ENCODE measurements at regions not wholly inside any gene's neighbourhood (a gene's known extent, or its start where the extent isn't known, plus 50 kb on each side); places are given as distances from the start of the nearest gene placed in this dataset.
A peak's percentile ranks its signal among the peaks of the same experiment; 100 is the strongest.

DNA sequence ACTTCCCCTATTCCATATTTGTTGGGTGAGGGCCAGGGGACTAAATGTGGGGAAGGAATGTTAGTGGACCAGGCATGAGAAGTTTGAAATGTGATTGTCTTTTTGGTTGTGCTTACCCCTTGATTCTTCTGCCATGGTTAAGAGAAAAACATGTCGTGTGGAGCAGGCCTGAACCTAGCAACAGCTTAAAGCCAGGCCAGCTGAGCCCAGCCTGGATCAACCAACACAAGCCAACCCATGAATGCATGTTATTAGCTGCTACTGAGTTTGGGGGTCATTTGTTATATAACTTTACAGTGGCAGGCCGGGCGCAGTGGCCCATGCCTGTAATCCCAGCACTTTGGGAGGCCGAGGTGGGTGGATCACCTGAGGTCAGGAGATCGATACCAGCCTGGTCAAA is 52.4 kb upstream of the TRIO start:
- no peak for DNase-seq (ENCODE audit: low spot score)

DNA sequence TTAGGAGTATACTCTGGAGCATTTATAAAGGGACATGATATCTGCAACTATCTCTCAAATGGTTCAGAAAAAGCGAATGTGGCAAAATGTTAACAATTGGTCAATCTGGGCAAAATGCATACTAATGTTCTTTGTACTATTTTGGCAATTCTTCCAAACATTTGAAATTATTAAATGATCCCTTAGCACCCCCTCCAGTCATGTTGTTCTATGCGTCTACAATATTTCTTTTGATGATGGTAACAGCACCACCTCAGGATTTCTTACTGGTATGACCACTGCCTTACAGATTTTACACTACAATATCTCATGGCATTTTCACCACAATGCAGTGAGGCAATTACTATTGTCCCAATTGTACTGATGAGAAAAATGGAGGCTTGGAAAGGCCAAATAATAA is 52.9 kb upstream of the TRIO start:
- no peak for DNase-seq (ENCODE audit: low spot score)

DNA sequence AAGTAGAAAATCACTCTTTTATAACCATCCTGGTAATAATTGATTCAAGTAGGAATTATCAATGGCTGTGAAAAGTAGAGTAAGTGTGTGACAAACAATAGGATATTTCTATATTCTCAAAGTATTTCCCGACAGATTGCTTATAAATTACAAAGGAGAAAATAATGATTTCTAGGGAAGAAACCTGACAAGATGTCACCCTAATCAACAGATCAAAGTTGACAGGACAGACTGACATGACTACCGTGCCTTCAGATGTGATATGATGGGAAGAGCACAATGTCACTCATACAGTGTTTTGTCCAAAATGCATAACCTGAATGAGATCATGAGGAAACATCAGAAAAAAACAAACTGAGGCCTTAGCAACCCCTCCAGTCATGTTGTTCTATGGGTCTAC is 53.9 kb upstream of the TRIO start:
- DNase-seq (ENCODE audit: low spot score): no peak

DNA sequence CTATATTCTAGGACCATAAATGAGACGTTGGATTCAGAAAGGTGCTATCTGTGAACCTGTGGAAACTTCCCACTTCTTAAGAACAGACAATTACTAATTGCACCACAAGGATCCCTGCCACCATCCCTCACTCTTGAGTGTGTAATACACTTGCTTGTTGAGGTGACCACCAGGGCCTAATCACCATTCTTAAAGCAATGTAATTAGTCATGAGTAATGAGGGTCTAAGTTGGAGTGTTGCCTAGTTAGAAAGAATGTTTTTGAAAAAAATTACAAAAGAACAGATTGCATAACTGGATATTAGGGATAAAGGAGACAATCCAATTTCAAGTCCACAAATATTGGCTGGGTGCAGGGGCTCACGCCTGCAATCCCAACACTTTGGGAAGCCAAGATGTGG is 56.9 kb upstream of the TRIO start:
- DNase-seq (ENCODE audit: low spot score): no peak

DNA sequence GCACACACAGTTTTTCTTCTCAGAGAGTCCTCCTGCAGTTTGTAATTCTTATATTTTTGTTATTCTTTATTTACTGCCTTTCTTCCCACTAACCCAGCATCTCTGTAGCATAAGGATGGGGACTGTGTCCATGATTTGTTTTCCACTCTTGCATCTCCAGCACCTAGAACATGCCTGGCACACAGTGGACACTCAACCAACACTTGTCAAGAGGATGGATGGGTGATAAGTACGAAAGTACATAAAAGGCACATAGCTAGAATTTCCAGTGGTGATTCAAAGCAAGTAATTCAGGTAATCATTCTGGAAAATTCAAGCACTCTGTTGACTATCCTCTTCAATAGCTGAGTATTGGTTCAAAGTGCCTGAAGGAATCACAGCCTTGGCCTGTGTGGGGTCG is 60.2 kb upstream of the TRIO start:
- no peak for DNase-seq (ENCODE audit: low spot score)

DNA sequence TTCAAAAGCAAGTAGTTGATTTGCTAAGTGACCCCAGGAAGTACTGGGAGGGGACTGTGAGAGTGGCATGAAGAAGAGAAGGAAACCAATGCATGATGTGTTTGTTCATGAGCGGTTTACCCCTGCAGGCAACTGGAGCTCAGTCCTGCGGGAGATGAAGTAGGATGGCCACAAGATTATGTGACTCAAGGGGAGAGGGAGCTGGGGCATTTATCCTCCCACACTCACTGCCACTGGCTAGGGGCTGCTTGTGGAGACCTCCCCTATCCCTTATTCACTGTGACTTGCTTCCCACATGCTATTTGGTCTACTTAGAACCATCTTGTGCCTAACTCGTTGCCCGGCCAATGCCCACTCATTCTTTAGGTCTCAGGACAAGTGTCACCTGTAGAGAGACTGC is 60.6 kb upstream of the TRIO start:
- DNase-seq (ENCODE audit: low spot score): no peak

DNA sequence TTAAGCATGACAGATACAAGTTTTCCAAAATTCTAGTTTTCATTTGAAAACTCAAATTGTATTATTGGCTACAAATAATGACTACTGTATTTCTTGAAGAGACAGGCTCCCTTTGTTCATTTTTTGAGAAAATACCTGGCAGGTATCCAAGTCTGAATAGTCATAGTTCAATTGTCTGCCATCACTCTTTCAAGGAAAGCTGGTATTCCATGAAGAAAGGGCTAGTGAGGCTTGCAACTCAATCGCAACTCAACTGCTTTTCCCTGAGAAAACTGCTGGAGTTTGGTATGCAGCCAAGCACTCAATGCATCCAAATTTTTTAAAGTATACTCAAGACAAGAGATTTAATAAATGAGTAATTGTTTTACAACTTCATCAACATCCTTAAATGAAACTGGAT is 61.4 kb upstream of the TRIO start:
- no peak for DNase-seq (ENCODE audit: low spot score)

DNA sequence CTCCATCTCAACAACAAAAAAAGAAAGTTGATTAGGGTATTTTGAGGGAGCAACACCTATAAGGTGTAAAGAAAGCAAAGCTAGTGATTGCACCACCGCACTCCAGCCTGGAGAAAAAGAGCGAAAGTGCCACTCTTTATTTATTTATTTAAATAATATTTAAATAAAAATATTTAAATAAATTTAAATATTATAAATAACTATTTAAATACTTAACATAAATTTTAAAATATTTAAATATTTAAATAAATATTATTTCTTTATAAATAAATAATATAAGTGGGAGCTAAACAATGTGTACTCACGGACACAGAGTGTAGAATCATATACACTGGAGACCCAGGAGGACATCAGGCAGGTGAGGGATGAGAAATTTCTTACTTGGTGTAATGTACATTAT is 64.4 kb upstream of the TRIO start:
- DNase-seq (ENCODE audit: low spot score): no peak

DNA sequence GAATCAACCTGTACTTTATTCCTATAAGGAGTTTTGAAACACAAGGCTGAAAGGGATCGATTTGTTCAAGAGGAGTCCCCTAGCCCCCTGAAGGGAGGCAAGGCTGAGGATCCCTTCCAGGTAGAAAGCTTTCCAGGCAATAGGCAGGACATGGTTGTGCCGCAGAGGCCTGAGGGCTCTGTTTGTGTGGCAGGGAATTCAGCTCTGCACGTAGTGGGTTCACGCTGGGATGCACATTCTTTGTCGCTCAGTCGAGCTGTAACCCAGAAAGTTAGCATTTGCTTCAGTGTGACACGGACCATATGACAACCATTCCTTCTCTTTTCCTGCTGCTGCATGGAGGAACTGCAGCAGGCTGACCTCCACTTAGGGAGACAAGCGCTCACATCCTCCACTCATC is 65.6 kb upstream of the TRIO start:
- no peak for DNase-seq (ENCODE audit: low spot score)

DNA sequence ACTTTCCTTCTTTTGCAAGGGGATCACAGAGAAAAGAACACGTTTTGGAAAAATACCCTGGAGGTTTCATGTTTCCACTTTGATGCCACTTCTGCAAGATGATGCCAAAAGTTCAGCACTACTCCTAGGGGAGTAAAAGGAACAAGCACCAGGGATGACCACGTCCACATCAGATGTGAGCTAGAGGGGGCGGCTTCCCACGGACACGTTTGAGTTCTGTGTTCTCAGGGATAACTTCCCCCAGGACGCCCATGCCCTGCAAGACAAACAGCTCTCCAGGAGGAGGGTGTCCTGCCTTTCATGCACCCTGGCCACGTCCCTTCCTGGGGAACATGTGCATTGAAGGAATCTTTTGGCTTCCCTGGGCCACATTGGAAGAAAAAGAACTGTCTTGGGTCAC is 66.6 kb upstream of the TRIO start:
- DNase-seq (ENCODE audit: low spot score): no peak

DNA sequence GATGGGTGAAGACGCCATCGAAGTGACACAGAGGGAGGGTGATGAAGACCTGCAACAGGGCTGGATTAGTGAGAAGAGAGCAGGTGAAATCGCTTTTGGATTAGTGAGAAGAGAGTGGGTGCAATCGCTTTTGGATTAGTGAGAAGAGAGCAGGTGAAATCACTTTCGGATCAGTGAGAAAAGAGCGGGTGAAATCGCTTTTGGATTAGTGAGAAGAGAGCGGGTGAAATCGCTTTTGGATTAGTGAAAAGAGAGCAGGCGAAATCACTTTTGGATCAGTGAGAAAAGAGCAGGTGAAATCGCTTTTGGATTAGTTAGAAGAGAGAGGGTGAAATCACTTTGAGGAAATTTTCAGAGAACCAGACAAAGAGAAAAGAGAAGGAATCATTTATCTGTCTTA is 67.2 kb upstream of the TRIO start:
- DNase-seq (ENCODE audit: low spot score): no peak

DNA sequence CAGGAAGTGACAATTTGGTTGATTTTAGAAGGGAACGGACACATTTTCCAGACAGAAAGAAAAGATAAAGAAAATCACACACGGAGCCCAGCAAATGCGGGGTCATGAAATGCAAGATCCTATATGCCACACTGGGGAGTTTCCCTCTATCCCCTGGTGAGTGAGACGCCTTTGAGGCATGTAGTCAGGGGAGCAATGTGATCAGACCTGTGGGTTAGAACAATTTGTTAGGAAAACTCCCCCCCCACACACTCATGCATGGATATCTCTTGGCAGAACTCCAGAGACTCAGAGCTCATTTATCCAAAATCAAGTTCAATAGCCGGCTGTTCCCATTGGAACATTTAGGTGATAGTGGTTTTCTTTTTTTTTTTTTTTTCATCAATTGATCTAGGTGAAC is 71.7 kb upstream of the TRIO start:
- no peak for DNase-seq (ENCODE audit: low spot score)

DNA sequence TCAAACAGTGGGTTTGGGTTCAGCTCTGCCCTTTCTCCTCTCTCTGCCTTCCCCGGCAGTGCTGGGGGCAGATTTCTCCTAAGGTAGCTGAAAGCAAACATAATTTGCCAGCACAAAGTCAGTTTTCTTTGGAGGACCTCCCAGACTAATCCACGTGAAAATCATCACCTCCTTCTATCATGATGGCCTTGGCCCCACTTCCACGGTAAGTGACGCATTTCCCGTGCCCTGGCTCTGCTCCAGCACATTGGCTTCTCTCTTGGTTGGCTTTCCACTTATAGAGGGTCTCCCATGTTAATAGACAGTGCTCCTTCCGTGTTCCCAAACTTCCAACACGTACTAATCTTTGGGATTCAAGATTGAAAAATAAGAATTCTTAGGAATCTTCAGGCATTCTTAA is 74.1 kb upstream of the TRIO start:
- DNase-seq (ENCODE audit: low spot score): no peak

DNA sequence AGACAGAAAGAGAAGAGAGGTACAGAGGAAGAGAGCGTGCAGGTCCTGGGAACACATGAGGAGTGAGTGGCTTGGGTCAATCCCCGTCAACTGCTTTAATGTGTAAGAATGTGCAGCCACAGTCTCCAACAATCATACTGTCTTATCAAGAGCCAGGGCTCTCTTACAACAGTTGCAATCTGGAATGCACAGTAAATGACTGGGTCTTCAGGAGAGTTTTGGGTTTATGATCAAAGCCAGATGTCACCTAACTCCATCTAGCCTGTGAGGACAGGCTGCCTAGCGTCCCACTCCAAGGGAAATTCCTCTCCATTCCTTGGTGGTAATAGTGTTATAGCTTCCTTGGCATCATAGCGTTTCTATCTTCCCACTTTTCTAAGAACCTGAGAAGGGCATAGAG is 75.0 kb upstream of the TRIO start:
- DNase-seq (ENCODE audit: low spot score): no peak

DNA sequence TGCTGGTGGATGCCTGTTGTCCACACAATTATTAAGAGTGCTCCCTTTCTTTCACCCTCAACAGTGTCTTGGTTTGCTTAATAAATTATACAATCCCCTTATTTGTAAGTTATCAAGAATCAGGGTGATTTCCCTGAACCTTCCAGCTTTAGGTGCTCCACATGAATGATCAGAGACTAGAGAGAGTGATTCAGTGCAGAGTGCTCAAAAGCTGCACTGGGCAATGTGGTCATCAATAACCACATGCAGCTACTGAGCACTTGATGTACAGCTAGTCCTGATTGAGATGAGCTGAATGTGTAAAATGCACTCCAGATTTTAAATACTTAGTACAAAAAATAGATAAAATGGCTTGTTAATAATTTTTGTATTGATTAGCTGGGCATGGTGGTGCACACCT is 76.8 kb upstream of the TRIO start:
- no peak for DNase-seq (ENCODE audit: low spot score)

DNA sequence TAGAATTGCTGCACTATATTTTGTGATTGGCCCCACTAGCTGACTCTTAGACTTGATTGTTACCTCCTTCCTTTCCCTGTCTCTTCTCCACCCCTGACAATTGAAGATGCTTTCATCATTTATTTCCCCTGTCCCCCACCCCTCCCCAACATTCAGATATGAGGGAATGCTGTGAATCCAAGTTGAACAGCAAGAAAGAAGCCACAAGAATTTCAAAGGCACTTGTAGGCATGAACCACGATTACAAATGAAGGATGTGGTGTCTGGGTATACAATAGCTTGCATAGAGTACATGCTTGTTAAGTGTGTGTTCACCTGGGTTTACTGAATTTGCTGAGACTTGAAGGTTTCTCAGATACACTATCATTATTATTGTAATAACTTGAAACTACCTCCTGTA is 78.3 kb upstream of the TRIO start:
- DNase-seq (ENCODE audit: low spot score): no peak

DNA sequence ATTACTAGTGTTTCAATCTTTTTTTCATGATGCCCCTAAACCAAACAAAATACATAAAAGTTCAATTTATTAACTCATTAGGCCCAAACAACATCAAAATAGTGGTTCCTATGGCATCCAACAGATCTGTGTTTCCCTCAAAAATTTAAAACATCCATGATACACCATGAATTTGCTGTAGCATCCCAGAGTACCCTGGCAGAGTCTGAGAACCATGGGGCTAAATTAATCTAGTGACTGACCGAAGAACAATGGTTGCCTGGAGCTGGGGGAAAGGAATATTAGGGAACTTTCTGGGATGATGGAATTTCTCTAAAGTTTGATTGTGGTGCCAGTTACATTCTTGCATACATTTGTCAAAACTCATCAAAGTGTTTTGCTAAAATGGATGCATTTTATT is 79.5 kb upstream of the TRIO start:
- no peak for DNase-seq (ENCODE audit: low spot score)

DNA sequence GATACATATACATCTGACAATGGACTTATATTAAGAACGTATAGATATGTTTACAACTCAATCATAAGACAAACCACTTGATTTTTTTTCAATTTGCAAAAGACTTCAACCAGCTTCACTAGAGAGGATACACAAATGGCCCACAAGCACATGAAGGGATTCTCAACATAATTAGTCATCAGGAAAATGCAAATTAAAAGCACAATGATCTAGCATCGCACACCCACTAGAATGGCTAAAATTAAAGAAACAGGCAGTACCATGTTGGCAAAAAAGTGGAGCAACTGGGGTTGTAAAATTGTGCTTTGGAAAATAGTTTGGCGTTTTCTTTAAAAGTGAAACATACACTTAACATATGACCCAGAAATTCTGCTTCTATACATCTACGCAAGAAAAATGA is 80.0 kb upstream of the TRIO start:
- DNase-seq (ENCODE audit: low spot score): no peak

DNA sequence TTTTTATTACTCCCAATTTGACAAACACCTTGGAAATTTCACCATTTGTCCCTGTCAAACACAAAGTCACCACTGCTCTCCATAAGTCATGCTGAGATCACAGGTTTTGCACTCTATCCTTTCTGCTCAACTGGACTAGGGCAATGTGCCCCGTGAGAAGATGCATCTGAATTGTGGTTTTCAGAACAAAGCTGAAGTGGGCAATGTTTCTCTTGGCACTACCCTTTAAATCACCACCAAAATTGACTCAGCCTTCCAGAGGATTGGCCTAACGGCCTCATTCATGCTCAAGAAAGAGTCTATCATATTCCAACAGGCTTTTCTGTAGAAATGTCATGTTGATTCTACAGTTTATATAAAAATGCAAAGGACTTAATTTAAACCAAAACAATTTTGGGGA is 81.0 kb upstream of the TRIO start:
- no peak for DNase-seq (ENCODE audit: low spot score)

DNA sequence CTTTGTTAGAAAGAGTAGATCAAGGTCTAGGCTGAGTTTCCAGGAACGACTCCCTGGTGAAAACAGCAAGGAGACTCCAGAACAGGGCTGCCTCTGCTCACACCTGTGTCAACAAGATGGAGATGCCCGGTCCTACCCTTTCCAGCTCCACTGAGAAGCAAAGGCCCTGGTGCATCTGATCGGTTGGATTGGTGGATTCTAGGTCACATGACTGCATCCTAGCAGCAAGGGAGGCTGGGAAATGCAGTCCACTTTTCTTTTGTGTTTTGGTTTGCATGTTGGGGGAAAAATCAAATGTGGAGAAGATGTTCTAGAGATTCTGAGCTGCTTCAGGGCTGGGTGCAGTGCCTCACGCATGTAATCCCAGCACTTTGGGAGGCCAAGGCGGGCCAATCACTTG is 82.0 kb upstream of the TRIO start:
- peak; percentile 32 for DNase-seq (ENCODE audit: low spot score)

DNA sequence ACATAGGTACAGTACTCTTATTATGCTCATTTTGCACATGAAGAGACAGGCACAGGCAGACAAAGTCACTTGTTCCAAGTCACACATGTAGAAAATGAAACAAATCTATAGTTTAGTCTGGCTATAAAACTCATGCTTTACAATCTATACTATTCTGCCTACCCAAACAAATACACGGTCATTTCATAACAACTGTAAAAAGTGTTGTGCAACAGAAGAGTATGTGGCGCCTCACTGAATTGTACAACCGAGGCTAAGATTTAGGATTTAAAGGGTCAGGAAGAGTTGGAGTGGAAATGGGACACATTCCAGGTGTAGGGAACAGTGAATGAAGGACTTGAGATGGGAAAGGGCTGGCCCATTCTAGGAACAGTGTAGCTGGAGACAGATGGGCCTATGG is 82.9 kb upstream of the TRIO start:
- DNase-seq (ENCODE audit: low spot score): no peak

DNA sequence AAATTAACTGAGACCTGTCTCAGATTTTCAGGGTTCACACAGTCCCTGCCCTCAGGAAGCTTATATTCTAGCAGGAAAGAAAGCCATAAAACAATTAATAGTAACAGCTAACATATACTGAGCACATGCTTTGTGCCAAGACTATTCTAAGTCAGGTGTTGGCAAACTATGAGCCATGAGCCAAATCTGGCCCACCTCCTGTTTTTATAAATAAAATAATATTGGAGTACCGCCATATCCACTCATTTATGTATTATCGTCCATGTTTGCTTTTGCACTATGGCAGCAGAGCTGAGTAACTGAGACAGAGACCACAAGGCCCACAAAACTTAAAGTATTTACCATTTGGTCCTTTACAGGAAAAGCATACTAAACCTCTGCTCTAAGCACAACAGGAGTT is 83.3 kb upstream of the TRIO start:
- no peak for DNase-seq (ENCODE audit: low spot score)

DNA sequence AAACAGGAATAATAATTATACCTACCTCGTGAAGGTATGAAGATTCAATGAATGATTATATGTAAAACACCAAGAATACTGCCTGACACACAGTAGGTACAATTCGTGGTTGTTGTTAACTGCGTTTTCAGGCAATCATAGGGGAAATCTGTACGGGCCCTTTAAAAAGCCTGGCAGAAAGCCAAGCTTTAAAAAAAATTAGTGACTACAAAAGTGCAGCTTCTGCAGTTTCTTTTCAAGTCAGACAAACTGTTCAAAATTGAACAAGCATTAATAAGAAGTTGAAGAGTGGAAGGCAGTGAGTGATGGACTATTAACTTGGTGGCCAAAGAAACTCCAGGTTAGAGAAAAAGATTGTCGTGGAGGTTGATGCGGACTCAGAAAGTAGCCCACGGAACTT is 85.9 kb upstream of the TRIO start:
- DNase-seq (ENCODE audit: low spot score): no peak

DNA sequence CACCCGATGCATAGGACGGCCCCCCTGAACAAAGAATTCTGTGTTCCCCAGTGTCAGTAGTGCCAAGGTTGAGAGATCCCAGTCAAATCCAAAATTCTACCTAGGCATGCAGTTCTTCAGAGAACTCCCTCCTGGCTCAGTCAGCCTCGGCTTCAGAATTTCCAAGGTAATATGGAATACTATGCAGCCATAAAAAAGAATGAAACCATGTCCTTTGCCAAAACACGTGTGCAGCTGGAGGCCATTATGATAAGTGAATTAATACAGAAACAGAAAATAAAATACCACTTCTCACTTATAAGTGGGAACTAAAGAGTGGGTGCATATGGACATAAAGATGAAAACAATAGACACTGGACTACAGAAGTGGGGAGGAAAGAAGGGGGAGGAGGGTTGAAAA is 87.1 kb upstream of the TRIO start:
- no peak for DNase-seq (ENCODE audit: low spot score)
